GM21390 (cell line): ENCODE measurements at regions not wholly inside any gene's neighbourhood (a gene's known extent, or its start where the extent isn't known, plus 50 kb on each side); places are given as distances from the start of the nearest gene placed in this dataset.

ENCODE experiments used
- ATAC-seq: cut with Tn5 transposase; IDR thresholded peaks from one replicate; pipeline ENCODE4 v1.9.1; 2021; ENCODE audit not compliant: unreplicated experiment

DNA sequence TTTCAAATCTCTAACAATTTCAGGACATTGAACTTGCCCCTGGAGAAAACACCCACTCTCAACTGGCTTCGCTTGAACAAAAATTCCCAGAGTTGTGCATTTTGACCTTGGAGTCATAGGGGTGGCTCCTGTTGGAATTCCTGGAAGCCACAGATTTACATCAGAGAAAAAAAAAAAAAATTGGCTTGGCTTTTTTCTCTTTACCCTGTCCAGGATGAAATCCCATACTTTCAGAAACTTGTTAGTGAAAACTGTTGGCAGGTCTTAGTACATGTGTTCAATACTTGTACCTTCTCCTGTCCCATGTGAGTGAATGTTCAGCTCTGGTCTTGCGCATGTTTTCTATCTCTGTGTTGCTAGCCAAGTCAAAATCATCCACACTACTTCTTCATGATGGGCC lies 228.8 kb downstream of the TGFB2 start:
- ATAC-seq: no peak

DNA sequence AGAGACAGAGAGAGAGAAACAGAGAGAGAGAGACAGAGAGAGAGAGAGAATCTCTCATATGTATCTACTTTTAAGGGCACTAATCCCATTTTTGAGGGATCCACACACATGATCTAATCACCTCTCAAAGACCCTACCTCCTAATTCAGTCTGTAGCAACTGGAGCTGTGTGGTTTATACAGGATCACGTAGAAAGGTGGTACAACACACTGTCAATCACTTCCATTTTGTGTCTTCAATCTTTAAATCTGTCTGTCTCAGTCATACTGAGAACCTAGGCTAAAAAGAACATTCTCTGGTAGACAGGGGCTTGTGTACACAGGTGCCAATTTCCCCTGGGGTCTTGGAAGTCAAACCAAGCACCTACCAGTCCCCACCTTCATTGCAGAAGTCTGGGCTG lies 229.9 kb downstream of the TGFB2 start:
- no peak for ATAC-seq

DNA sequence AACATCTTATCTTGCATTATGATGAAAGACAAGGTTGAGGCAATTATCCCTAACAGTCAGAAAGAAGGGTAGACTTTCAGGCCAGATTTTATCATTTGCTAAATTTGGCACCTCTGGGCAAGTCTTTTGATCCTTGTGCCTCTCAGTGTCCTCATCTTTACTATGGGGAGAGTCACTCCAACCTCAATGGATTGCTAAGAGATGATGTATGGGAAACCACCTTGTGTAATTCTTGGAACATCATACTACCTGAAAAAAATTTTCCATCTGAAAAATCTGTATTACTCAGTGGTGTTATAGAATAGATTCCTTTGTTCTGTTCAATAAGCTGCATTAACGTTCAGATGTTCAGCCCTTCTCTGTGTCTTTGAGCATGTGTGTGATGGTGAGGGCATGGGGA lies 230.7 kb downstream of the TGFB2 start:
- no peak for ATAC-seq

DNA sequence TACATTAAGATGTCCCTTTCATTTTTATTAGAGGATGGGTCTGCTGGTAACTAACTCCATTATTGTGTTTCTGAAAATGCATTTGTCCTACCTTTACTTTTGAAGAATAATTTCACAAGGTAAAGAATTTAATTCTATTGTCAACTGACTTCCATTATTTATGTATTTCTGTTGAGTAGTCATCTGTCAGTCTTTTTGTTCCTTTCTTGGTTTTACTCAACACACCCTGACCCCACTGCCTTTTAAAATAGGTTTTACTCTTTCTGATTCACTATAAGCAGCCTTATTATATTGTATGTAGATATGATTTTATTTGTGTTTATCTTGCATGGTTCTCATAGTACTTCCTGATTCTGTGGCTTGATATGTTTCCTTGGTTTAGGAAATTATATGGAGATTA lies 237.5 kb downstream of the TGFB2 start:
- ATAC-seq: no peak

DNA sequence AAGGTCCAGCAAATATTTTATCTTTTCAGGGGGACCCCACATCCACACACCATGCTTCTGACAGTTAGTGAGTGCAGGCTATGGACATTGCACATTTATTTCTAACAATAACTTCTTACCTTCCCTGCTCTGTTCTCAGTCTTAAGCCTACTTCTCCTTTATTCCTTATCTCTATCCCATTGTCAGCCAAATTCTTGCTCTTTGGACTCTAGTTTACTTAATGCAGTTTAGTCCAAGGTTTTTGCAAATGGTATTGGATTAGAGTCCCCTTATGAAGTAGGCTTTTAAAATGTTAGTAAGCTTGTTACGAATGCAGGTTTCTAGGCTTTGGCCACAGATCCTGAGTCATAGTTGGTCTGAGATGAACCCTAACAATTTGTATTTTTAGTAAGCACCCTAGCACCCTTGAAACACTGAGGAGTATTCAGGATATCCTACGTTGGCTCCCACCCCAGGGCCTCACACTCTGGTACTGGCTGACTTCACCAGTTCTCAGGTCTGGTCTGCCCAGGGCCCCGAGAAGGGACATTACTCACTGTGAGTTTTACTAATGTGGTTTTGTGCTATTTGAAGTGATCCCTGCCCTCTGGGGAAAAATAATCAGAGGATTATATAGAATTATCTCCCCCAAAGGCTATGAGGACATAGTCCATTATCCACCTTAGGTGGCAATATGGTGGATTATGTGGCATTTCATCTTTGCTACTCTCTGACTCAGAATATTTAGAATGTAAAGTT lies 239.5 kb downstream of the TGFB2 start:
- no peak for ATAC-seq

DNA sequence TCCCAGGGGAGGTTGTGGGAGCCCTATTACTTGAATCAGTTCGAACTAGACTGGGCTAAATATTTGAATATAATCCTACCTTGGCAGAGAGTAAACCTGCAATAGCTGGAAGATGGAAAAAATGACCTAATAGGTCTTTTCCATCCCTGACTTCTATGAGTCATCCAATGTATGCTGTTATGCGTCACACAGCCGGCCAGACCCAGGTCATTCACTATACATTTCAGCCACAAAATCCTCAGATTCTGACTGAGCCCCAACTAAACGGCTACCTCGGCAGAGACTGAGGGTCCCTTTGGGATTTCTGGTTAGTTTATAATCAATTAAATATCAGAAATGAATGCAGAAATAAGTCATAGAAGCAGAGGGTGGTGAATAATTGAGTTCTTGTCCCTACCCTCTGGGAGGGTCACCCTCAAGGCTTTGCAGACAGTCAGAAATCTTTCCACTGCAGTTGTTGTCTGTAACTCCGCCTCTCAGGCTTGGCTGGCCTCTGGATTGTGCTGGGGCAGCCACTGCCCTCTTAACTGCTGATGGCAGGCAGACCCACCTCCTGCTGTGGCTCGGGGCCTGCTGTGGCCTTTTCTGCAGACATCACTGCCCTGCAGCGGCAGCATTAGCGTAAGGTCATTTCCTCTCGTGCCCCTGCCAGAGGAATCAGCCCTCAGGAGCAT lies 240.5 kb downstream of the TGFB2 start:
- no peak for ATAC-seq

DNA sequence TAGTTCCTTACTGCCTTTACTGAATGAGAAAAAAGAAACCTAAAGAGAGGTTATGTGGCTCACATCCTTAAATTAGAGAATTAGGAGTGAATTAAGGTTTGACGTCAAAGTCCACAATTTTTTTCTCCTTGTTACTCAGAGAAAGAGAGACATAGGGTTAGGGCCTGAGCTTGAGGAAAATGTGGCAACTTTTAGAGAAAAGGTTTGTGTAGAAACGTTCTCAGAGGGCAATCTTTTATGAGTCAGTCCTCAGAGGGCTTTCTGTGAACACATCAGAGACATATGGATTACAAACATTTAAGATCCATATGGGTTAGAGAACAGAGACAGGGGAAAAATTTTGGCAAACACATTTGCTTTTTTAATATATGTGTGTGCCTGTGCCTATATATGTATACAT lies 242.8 kb downstream of the TGFB2 start:
- no peak for ATAC-seq

DNA sequence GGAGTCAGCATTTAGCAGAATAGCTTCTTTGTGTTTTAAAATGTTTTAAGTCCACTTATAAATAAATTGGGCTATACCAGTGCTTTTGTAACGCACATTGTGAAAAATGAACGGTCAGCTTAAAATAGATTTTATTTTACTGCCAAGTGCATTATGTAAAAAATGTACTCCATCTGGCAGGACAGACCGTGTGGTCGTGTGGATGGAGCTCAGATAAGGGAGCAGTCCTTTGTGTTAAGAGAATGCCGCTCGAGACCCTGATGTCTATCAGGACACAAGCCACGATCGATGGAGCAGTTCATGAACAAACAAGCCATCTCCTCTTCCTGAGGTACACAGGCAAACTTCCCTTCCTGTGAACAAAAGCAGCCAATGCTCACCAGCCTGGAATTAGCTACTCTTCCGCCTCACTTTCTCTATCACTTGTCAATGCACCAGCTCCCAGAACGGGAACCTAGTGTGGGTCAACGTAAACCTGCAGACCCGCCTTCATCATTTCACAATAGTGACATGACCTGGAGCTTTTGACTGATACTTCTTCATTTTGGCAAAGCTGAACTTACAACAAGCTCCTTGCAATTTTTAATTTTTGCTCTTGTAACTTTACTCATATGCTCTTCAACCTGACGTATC lies 243.5 kb downstream of the TGFB2 start:
- ATAC-seq: no peak

DNA sequence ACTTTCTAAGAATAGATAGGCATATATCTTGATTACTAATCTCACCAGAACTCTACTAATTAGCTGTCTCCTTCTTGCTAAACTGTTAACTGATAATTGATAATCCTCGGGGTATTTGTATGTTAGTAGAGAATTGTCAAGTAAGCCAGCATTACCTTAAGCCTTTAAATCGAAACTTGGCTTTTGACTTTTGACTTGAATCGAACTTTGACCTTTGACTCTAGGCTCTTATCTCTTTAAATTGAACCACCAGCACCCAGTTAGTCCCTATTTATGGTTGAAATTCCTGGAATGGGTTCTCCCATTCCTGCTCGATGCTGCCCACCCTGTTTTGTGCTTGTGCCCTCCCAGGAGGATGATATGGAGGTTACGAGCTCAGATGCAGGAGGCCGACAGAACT lies 244.4 kb downstream of the TGFB2 start:
- ATAC-seq: no peak

DNA sequence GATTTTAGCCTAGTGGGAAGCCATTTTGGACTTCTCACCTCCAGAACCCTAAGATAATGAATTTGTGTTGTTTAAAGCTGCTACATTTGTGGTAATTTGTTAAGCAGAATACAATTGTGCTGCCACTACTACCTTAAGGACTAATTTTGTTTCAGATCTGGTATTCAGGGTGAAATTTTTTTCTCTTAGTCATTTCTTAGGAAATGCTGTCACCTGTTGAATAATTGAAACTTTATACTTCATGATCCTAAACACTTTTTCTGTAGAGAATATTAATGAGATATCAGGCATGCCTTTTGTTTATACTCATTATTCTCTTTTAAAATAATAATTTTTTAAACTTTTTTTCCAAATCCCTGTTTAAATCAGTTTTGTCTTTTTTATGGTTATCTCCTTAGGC lies 246.8 kb downstream of the TGFB2 start:
- ATAC-seq: no peak

DNA sequence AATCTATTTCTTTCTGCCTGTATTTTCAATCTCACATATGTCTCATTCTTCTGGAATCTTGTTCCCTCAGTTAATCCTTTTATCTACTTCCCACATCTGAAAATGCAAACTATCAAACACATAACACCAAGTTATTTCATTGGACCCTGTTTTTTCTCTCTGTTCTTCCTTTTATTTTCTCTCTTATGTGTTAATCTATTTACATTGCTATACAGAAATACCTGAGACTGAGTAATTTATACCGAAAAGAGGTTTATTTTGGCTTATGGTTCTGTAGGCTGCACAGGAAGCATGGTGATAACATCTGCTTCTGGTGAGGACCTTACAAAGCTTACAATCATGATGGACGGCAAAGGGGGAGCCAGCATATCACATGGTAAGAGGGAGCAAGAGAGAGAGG lies 247.6 kb downstream of the TGFB2 start:
- no peak for ATAC-seq

DNA sequence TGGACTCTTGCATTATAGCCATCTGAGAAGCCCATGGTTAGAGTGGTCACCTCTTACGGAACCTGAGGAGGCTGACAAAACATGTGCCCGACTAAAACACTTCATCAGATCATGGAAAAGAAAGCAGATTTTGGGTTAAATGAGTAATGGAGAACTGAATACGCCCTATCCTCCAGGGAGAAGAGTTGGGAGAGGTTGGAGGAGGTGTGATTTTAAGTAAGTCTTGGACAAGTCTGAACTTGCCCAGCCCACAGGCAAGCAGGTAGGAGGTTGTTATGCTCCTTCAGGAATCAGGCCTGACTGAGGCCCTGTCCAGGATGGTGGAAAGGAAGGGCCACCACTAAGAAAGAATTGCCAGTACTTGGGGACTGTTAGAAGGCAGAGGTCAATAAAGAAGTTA lies 255.8 kb downstream of the TGFB2 start:
- ATAC-seq: no peak

DNA sequence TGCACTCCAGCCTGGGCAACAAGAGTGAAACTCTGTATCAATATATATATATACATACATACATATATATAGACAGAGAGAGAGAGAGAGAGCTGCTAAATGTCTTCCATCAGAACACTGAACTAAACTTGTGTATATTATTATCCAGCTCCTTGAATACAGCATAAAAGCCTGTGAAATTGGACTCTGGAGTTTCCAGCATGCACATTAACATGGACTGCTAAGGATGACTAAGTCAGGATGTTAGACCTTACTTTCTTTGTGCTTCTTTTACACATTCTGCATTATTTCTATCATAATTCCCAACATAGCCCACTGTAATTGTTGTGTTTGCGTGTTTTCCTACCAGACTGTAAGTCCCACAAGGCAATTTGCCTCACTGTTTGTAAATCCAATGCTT lies 259.1 kb downstream of the TGFB2 start:
- no peak for ATAC-seq

DNA sequence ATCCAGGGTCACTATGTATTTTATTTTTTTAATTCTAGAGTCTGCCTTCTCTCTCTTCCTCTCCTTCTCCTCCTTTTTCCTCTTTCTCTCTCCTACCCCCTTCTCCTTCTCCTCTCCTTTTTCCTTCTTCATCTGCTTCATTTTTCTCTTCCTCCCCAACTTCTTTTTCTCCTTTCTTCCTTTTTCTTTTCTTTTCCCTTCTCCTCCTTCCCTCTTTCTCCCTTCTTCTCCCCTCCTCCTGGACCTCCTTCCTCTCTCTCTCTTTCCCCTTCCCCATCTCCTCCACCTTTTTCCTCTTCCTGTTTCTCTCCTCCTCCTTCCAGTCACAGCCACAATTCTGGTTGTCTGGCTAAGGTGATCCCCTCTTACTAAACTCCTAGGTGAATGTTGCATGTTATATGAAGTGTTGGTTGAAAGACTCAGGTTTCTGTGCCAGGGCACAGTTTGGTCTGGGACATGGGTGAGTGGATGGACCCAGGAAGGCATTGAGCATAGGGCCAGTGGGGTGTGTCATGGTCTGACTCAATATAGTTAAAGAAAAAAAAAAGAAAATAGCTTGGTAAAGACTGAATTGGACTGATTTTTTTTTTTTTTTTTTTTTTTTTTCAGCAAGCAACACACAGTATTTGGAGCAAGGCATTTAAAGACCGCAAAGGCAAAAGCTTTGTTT lies 266.9 kb downstream of the TGFB2 start:
- ATAC-seq: no peak

DNA sequence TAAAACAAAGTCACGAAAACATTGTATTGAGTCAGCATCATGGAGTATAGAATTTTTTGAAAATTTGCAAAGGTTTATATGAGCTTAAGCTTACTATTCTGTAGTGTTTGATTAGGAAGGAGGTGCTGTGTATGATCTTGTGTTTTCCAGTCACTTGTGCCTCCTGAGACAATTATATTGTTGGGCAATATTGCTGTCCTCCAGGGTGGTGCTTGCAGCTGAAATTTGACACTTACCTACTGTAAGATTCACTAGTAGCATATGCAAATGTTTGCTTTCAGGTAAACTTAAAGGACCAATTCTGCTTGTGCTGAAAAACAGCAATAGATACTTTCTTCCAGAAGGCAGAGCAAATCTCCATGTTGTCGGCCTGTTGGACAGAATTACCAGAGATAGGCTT lies 268.0 kb downstream of the TGFB2 start:
- no peak for ATAC-seq

DNA sequence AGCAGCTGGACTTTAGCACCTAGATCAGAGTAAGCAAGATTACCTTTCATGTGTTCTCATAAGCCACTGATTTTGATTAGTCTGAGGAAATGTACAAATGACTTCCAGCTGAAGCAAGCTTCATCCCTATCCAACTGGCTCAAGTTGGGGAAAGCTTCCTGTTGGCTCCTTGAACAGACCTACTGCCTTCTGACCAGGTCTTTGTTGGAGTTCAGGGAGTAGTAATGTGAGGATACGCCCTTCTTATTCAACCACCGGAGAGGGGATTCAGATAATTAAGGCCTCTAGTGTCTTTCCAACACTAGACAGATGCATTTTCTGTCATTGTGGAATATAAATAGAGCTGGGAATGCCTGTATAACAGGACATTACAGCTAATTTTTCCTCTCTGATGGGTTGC lies 268.9 kb downstream of the TGFB2 start:
- no peak for ATAC-seq

DNA sequence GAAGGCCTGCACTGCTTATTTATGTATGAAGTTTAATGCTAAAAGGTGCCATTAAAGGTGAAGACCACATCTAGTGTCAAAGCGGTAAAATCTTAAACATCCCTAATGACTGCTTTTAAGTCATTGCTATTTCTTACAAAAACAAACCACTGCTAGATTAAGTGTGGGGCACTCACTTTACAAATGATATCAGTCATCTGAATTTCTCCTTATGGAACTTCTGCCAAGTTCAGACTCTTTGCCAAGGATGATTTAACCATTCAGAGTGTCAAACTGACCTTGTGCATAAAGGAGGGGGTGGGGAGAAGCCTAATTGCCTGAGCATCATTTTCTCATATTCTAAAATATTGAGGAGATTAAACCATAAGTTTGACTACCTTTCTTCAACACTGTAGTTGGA lies 271.5 kb downstream of the TGFB2 start:
- no peak for ATAC-seq

DNA sequence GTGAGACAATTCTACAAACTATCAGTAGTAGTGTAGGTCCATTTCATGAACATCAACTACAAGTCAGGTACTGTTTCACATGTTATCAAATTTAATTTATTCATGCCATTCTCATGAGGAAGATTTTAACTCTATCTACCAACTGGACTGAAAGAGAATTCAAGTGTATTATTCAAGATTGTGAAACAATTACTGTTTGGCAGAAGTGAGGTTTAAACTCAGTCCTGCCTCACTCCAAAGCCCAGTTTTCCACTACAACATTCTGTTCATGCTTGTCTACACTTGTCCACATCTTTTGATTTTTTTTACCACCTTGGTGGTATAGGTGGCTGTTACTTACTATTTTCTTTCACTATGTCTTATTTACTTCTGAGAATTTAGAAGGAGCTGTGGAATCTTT lies 272.9 kb downstream of the TGFB2 start:
- no peak for ATAC-seq

DNA sequence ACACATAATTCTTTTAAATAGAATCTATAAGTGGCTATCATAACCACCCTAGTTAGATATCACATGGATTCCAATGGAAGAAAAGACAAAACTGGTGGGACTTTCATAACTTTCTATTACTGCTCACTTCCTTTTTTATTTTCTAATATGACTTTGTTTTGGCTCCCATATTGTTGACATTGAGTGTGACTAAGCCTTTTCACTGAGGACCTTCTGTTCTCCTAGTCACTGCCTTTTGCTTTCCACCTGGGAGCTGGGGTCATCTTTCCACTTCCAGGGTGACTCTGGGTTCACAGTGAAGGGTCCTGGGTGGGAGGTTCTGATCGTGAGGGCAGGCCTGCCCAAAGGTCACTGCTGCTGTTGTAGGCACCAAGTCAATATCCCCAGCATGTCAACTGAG lies 275.8 kb downstream of the TGFB2 start:
- no peak for ATAC-seq

DNA sequence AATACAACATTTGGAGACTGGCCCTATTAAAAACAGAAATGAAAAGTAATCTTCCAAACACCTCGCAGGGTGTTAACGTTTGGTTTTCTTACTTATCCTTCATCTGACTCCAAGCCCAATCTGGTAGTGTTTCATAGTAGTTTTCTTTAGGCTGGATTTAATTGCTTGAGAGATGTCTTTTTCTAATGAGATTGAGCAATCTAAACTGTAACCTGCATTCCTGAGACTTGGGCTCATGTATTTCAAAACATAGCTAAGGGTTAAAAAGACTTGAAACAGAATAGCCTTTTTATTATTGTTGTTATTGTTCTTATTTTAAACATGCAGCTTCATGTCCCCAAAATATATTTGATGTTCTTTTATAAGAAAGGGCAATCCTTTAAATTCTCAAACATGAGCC lies 278.9 kb downstream of the TGFB2 start:
- no peak for ATAC-seq

DNA sequence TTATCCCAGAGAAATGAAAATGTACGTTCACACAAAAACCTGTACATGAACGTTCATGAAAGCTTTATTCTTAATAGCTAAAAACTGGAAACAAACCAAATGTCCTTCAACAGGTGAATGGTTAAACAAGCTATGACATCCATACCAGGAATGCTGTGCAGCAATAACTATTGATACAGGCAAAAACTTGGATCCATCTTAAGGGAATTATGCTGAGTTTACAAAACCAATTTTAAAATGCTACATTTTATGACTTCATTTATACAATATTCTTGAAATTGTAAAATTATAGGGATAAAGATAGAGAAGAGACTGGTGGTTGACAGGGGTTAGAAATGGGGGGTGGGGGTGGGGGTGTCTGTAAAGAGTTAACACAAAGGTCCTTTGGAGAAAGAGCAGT lies 280.3 kb downstream of the TGFB2 start:
- no peak for ATAC-seq
